GM18505 (cell line): ENCODE measurements at regions not wholly inside any gene's neighbourhood (a gene's known extent, or its start where the extent isn't known, plus 50 kb on each side); places are given as distances from the start of the nearest gene placed in this dataset.
"Not testable (repeated sequence)": the region's sequence is repeated elsewhere in the genome, so short reads cannot be mapped to it uniquely, and the experiment has no call there.

Source experiments
- ATAC-seq: cut with Tn5 transposase; IDR thresholded peaks from one replicate; pipeline ENCODE4 v1.9.1; 2021; ENCODE audit not compliant: unreplicated experiment
- POLR2A ChIP-seq: IDR thresholded peaks from 4 replicates; pipeline ENCODE4 v1.6.1; 2011; ENCODE audit warnings: borderline replicate concordance; ENCODE audit not compliant: insufficient read depth, insufficient read length; ENCODE audit errors: extremely low read depth

GRCh38 chr1:8121261-8122159 is 95.4 kb upstream of the ERRFI1 start:
- ATAC-seq, result no peak
- no peak for TF ChIP-seq POLR2A

GRCh38 chr1:8120693-8121260 is 94.7 kb upstream of the ERRFI1 start:
- no peak for TF ChIP-seq POLR2A
- ATAC-seq, result no peak

GRCh38 chr1:8118736-8119135 is 92.6 kb upstream of the ERRFI1 start:
- not testable (repeated sequence) for ATAC-seq

GRCh38 chr1:8118031-8118451 is 91.9 kb upstream of the ERRFI1 start:
- ATAC-seq, result no peak

GRCh38 chr1:8116894-8117264 is 90.8 kb upstream of the ERRFI1 start:
- no peak for ATAC-seq

More at GRCh38 chr1:8118031-8118451, 91.9 kb upstream of the ERRFI1 start:
- no peak for TF ChIP-seq POLR2A

GRCh38 chr1:8115769-8116167 is 89.7 kb upstream of the ERRFI1 start:
- ATAC-seq, result no peak
- no peak for TF ChIP-seq POLR2A

More at GRCh38 chr1:8116894-8117264, 90.8 kb upstream of the ERRFI1 start:
- no peak for TF ChIP-seq POLR2A

- no peak for ATAC-seq
- TF ChIP-seq POLR2A, result no peak
Observed at GRCh38 chr1:8115031-8115768, 89.1 kb upstream of the ERRFI1 start.

- no peak for TF ChIP-seq POLR2A
- no peak for ATAC-seq
Observed at GRCh38 chr1:8113262-8114220, 87.4 kb upstream of the ERRFI1 start.

- TF ChIP-seq POLR2A, result no peak
- ATAC-seq, result no peak
Observed at GRCh38 chr1:8112611-8113261, 86.6 kb upstream of the ERRFI1 start.

GRCh38 chr1:8111560-8111959 is 85.5 kb upstream of the ERRFI1 start:
- ATAC-seq, result no peak

GRCh38 chr1:8109216-8109615 is 83.1 kb upstream of the ERRFI1 start:
- no peak for TF ChIP-seq POLR2A
- no peak for ATAC-seq

More at GRCh38 chr1:8111560-8111959, 85.5 kb upstream of the ERRFI1 start:
- no peak for TF ChIP-seq POLR2A

GRCh38 chr1:8107897-8108296 is 81.8 kb upstream of the ERRFI1 start:
- no peak for ATAC-seq
- TF ChIP-seq POLR2A, result no peak
